Urothelium cell line (cell line): ENCODE measurements at regions not wholly inside any gene's neighbourhood (a gene's known extent, or its start where the extent isn't known, plus 50 kb on each side); places are given as distances from the start of the nearest gene placed in this dataset.
A peak's percentile ranks its signal among the peaks of the same experiment; 100 is the strongest.

Experiments used
- DNase-seq: peaks from one replicate; pipeline ENCODE4 v3.0.0; 2011; ENCODE audit warnings: low spot score, mixed read lengths
- FAIRE-seq: peaks from 2 replicates; lab custom pipeline; 2011; peaks lifted over from hg19 to GRCh38; lab: Jason Lieb, UNC

DNA sequence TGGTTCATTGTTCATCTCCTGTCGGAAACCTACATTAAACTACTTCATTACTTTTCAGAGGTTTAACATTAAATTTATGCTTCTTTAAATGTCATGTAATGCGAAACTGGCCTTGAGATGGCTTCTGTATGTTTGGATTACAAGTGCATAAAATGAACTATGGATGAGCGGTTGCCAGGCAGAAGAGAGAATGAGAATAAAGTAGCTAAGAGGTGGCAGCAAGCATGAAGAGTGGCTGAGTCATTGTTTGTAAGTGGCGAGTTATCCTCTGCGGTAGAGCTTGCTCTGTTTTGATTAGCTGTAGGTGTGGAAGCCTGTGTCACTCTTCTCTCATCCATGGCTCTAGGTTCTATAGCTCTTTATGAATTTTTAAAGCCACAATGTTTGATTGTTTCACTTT is 1139.6 kb upstream of the PCDH9 start:
- DNase-seq (peak; percentile 26), FAIRE-seq (no peak)

DNA sequence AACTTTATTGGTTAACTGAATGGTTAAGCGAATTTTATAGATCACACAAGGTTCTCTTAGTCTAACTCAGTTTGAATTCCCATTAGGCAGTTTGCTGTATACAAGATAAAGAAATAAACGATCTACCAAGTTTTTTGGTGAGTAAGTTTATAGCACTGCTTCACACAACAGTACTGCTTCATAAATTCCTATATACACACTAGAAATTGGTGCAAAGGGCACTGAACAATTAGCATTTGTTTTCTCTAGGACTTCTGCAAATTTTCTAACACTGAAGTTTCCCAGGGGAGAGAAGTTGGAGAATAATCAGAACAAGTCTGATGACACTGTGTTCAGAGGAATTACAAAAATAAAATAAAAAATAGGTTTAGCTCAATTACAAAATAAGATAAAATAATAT is 1138.8 kb upstream of the PCDH9 start:
- DNase-seq = no peak
- FAIRE-seq = no peak

GRCh38 chr13:68359105-68359504 is 1129.0 kb upstream of the PCDH9 start:
- FAIRE-seq = no peak

DNA sequence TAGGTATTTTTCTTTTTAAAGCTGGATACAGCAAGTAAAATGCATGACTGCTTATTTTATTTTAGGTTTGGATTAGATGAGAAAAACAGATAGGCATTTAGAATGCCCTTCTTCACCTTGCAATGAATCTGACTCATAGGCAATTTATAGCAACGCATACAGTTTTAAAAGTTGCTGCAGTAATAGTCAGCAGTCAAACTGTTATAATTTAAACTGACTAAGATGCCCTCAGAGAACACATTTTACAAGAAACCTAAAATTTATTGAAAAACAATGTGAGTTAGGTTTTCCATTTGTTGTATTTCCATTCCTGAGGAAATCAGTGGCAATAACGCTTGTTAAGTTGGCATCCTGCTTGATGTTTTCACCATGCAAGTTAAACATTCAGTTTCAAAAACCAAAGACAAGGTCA is 1128.2 kb upstream of the PCDH9 start:
- no peak for FAIRE-seq

More at GRCh38 chr13:68359105-68359504, 1129.0 kb upstream of the PCDH9 start:
- no peak for DNase-seq

DNA sequence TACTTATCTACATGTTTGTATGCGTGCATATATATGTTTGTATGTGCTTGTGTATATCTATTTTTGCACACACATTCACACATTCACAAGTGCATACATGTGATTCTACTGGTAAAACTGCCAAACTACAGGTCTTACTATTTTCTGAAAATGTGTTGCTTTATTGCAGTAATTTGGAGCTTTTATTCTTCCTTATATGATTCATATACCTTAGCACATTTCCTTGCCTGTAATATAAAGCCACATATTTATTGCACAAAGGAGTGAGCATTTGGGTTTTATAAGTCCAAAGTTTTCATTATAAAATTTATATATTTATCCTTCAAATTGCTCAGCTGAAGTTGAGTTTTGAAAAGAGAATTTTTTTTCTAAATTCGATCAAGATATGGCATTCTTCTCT is 1120.4 kb upstream of the PCDH9 start:
- DNase-seq (no peak), FAIRE-seq (no peak)

More for the DNA sequence above, 1128.2 kb upstream of the PCDH9 start:
- DNase-seq = no peak

DNA sequence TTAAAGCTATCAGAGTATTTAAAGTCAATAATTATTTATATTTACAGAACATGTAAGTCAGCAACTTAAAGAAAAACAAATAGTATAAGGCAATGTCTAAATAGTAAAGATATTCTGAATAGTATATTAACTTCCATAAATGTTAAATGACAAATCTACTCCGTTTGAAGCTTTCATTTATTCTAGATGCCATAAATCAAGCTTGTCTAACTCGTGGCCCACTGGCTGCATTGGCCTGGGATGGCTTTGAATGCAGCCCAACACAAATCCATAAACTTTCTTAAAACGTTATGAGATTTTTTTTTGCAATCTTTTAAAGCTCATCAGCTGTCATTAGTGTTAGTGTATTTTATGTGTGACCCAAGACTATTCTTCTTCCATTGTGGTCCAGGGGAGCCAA is 1117.1 kb upstream of the PCDH9 start:
- DNase-seq (no peak), FAIRE-seq (no peak)

DNA sequence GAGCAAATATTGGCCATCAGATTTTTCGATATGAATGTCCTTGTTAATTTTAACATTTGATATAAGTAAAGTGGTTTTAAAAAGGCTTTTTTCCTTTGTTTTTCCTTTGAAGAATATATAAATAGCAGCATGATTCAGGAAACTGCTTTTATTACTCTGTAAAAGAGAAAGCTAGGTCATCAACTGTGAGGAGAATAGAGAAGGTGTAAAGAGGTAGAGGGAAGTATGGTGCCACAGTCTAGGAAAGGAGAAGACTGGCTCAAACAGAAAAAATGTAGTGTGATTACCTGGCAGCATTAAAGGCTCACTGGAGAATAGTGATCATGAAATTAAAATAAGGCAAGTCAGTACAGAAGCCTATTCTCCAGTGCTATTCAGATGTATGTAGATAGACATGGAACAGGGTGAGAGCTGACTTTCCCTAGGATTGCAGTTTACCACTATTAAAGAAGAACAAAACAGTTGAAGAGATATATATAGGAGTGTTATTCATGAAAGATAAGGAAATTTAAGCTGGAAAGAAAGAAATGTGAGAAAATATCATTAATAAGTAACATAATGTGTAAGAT is 1115.9 kb upstream of the PCDH9 start:
- no peak for DNase-seq
- FAIRE-seq = no peak

- DNase-seq (no peak), FAIRE-seq (no peak)
These were observed 1093.0 kb upstream of the PCDH9 start for GRCh38 chr13:68323124-68323523.

DNA sequence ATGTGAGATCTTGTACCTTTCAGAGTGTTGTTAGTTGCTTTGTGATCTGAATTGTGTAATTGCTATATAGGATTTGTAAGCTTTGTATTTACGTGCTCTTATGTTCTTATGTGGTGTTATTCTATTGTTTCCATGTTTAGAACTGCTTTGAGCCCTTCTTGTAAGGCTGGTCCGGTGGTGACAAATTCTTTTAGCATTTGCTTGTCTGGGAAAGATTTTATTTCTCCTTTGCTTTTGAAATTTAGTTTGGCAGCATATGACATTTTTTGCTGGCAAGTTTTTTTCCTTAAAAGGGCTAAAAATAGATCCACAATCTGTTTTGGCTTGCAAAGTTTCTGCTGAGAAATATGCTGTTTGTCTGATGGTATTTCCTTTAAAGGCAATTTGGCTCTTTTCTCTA is 1089.2 kb upstream of the PCDH9 start:
- DNase-seq (no peak), FAIRE-seq (no peak)

DNA sequence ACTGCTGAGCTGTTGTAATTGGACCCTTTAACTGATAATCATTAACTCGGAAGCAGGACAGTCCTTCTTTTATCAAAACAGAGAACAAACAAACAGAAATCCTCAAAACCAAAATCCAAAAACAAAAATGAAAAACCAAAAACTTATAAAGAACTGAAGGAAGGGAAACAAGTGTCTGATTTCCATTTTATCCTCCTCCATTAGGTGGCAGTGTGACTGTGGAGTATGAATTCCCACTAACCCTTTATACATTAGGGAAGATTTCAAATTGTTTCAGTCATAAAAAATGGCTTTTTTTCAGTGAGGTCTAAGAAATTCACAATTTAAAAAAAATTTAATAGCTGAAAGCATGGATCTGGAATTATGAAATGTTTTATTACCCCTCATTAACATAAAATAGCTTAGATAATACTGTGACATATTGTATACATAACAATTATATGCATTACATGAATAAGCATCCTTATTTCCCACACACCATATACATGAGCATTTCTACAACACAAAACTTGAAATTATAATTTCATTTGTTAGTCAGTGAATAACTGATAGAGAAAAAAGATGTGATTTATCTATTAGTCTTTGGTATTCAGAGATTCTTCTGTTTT is 1074.3 kb upstream of the PCDH9 start:
- DNase-seq = peak; percentile 1
- no peak for FAIRE-seq

DNA sequence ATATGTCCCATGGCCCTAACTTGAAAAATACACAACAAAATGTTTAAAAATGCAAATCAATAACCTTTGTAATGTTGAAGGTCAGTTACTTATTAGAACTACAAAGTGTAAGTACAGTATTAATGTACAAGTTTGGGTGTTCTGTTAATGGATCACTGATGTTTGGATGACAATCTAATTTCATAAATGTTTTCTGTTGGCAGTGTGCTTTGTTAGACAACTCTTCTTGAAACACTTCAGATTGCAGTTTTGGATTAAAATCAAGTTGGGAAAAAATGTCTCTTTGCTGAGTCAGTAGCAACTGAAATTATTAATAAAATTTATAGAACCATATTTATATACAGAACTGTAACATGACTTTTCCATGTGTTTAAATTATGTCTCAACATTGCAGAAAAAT is 1063.5 kb upstream of the PCDH9 start:
- no peak for DNase-seq
- FAIRE-seq = no peak

- DNase-seq = no peak
- FAIRE-seq = no peak
These were observed 1062.5 kb upstream of the PCDH9 start for GRCh38 chr13:68292601-68293000.

DNA sequence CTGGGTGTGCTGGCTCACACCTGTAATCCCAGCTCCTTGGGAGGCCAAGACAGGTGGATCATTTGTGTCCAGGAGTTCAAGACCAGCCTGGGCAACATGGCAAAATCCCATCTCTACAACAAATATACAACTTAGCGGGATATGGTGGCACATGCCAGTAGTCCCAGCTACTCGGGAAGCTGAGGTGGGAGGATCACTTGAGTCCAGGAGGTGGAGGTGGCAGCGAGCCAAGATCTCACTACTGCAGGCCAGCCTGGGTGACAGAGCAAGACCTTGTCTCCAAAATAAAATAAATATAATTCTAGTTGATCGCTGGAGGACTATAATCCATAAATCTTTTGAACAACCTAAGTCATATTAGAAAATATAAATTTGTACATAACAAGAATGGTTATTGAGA is 1061.5 kb upstream of the PCDH9 start:
- no peak for FAIRE-seq

DNA sequence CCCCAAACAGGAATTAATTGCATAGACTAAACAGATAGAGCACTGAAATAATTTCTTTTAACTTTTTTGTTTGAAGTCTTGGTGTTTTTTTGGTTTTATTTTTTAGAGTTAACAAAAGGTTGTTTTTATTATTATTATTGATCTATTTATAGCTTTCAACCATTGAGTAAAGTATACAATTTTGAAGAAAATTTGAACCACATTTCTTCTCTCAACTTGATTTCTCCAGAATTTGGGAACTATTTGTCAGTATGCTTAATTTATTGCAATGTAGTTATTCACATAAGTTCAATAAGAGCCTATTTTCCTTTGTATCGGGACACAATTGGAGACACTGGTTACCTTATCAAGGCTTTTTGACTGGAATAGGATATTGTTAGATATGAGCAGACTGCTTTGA is 1045.6 kb upstream of the PCDH9 start:
- no peak for FAIRE-seq
- DNase-seq = no peak

More for the DNA sequence above, 1061.5 kb upstream of the PCDH9 start:
- no peak for DNase-seq

DNA sequence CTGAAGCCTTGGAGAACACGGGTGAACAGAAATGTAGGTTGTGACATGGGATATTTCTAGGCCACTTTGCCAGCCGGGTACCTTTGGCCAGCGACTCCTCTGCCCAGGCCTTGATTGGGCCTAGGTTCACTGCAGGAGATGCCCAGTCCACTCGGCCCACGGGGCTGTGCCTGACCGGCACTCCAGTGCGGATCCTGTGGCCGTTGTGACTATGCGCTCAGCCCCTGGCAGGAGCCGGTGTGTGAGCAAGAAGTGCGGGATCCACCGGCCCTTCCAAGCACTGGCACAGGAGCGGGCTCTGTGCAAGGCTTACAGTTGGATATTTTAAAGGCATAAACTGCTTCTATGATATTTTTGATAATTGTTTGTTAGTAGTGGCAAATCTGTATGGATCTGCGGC is 1042.5 kb upstream of the PCDH9 start:
- FAIRE-seq (no peak), DNase-seq (no peak)

DNA sequence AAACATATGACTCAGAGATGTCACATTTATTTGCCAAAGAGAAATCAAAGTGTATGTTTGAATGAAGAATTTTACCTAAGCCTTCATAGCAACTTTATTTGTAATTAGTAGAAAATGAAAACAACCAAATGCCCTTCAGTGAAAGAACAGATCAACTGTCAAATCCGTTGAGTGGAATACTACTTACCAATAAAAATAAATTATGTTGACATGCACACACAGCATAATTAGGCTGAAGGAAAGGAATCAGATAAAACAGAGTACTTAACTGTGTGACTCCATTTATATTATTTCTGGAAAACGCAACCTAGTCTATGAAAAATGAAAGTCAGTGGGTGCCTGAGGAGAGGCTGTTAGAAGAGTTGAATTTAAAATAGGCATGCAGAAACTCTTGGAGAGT is 1034.6 kb upstream of the PCDH9 start:
- FAIRE-seq (no peak), DNase-seq (no peak)

DNA sequence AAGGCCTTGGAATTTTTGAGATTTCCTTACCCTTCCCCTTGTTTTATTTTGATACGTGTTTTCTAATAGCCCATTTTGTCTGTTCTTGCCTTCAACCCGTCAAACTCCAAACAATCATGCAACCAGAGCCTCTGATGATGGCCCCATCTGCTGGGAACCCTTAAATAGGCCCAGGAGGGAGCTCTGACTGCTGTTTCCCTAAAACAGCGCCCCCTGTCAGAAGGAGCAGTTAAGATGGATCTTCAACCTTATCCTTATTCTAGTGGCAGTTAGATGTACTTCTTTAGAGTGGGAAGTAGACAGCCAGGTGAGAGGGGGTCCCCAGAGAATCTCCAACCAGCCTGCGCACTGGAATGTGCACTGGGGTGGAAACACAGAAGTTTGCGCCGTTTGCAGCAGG is 1031.0 kb upstream of the PCDH9 start:
- no peak for FAIRE-seq

DNA sequence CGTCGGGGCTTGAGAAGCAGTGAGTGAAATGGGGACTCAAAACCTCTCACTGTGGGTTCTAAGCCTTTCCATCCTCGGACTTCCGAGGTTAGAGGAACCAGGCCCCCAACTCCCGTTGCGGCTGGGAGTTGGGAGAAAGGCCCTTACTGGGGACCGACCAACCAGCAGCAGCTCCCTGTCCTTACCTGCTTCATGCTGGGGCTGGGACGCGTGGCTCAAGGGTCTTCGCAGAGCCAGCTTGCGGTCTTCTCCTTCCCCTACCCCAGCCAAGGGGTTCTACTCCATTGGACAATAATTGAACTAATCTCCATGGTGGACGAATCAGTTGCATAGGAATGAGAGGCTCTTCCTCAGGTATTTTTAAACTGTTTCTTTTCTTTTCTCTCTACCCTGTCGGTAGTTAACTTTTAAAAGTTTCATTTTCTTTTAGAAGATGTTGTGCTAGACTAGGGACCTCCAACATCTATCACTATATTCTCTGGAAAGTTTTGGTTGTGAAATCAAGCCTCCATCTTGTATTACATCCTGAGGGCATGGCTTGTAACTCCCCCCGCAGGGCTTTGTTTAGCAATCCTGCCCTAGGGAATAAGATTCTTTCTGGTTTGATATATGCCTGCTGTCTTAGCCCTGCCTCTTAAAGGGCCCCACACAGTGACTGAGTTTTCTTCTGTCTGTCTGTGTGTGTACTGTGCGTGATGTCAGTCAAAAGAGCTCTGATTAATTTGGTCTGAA is 1027.1 kb upstream of the PCDH9 start:
- DNase-seq = peak; percentile 58
- no peak for FAIRE-seq

More for the DNA sequence above, 1031.0 kb upstream of the PCDH9 start:
- no peak for DNase-seq

GRCh38 chr13:68254151-68254550 is 1024.0 kb upstream of the PCDH9 start:
- FAIRE-seq (no peak), DNase-seq (no peak)

DNA sequence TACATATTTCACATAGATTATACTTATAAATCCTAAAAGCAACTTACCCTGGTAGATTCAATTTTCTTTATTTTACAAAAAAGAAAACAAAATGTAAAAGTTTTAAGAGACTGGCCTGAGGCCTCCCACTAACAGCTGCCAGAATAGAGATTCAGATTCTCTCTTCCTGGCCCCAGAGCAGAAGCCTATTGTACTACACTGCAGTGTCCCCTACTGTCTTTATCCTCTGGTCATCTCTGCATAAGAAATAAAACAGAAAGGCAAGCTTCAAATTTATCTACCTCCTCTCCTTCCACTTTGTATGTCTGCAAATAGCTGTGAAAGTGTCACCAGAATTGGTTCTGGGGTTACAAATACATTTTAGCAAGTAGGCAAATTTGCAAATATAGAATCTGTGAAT is 1004.1 kb upstream of the PCDH9 start:
- DNase-seq (no peak), FAIRE-seq (no peak)

- no peak for DNase-seq
- no peak for FAIRE-seq
These were observed 1002.4 kb upstream of the PCDH9 start for GRCh38 chr13:68232351-68233130.
